Cardiac muscle cell (in vitro differentiated cells and primary cell): ENCODE measurements at regions not wholly inside any gene's neighbourhood (a gene's known extent, or its start where the extent isn't known, plus 50 kb on each side); places are given as distances from the start of the nearest gene placed in this dataset.

Source experiments
- DNase-seq, 2 donors: peaks; one replicate each; pipeline versions ENCODE4 v3.0.0 to v3.0.0-alpha.2; 2010 to 2017; ENCODE audit warnings: low read depth in 1 of 2, low spot score in 1 of 2
- H3K27ac ChIP-seq: fragments of 200-600 bp; sonication (generic); 2 replicates; pipeline ENCODE4 v1.5.1; 2016
- H3K27me3 ChIP-seq: fragments of 200-600 bp; sonication (generic); 2 replicates; pipeline ENCODE4 v1.6.0; 2016; ENCODE audit warnings: control low read depth
- H3K36me3 ChIP-seq: fragments of 200-600 bp; sonication (generic); 2 replicates; pipeline ENCODE4 v1.5.1; 2016; ENCODE audit warnings: control low read depth
- H3K4me1 ChIP-seq: fragments of 200-600 bp; sonication (generic); 2 replicates; pipeline ENCODE4 v1.8.1; 2017; ENCODE audit warnings: low read depth, mild to moderate bottlenecking, mixed run types
- H3K4me3 ChIP-seq: fragments of 200-600 bp; sonication (generic); 2 replicates; pipeline ENCODE4 v1.5.1; 2016; ENCODE audit warnings: mild to moderate bottlenecking
- H3K9me3 ChIP-seq: fragments of 200-600 bp; sonication (generic); 2 replicates; pipeline ENCODE4 v1.5.1; 2017; ENCODE audit warnings: low read depth, mild to moderate bottlenecking, control low read depth
- TF ChIP-seq, protein P1 (sequence below): IDR thresholded peaks from 2 replicates; pipeline ENCODE4 v1.5.1; 2012; ENCODE audit warnings: low read depth, mild to moderate bottlenecking, low read length

DNA sequence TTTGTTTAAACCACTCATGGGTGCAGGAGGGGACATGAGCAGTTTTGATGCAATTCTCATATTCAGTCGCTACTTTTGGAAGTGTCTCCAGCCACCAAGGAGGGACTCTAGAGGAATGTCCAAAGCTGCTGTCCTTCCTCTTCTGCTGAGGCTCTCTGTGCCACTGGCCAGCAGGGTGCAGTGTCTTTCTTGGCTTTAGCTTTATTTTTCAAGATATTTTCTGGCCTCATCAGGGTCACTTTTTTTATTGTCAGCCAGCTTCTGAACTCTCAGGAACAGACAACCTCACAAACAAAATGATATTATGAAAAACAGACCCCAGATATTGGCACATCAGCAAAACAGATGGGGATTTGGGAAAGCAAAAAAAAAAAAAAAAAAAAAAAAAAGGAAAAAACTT is 289.3 kb upstream of the ZSWIM2 start:
- H3K9me3 ChIP-seq: no peaks in the 10 kb centered on the region

DNA sequence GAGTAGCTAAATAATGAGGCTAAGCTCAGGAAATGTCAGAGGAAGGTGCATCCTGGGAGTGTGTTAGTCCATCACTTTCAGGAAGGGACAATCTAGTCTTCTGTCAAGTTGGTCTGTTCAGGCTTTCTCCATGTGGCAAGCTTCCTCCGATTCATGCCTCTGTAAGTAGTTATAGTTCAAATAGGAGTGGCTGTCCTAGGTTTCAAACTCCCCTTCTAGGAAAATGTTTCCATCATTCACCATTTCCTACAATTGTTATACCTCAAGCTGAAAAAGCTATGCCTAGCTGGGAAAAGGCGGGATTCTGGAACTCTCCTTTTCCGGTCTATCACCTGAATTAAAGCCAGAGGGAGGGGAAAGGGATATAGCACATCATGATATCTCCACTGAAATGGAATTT is 287.7 kb upstream of the ZSWIM2 start:
- no peak overlapping the region for H3K27ac ChIP-seq
- no peak overlapping the region for H3K4me3 ChIP-seq
- TF ChIP-seq, protein P1, sequence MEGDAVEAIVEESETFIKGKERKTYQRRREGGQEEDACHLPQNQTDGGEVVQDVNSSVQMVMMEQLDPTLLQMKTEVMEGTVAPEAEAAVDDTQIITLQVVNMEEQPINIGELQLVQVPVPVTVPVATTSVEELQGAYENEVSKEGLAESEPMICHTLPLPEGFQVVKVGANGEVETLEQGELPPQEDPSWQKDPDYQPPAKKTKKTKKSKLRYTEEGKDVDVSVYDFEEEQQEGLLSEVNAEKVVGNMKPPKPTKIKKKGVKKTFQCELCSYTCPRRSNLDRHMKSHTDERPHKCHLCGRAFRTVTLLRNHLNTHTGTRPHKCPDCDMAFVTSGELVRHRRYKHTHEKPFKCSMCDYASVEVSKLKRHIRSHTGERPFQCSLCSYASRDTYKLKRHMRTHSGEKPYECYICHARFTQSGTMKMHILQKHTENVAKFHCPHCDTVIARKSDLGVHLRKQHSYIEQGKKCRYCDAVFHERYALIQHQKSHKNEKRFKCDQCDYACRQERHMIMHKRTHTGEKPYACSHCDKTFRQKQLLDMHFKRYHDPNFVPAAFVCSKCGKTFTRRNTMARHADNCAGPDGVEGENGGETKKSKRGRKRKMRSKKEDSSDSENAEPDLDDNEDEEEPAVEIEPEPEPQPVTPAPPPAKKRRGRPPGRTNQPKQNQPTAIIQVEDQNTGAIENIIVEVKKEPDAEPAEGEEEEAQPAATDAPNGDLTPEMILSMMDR: no peak
- H3K4me1 ChIP-seq: no peaks in the 10 kb centered on the region
- H3K36me3 ChIP-seq: no peaks in the 10 kb centered on the region
- H3K27me3 ChIP-seq: no peaks in the 10 kb centered on the region
- H3K9me3 ChIP-seq: no peaks in the 10 kb centered on the region
- DNase-seq: peak in 1 of 2 donors; percentile 13

More for the DNA sequence above, 289.3 kb upstream of the ZSWIM2 start:
- DNase-seq: peak; percentile 41 to 68
- TF ChIP-seq, protein P1: peak; percentile 78
- Histone ChIP-seq H3K27ac (no peak overlapping the region), H3K36me3 (no peaks in the 10 kb centered on the region), H3K4me3 (no peak overlapping the region), H3K27me3 (no peaks in the 10 kb centered on the region), H3K4me1 (no peaks in the 10 kb centered on the region)

DNA sequence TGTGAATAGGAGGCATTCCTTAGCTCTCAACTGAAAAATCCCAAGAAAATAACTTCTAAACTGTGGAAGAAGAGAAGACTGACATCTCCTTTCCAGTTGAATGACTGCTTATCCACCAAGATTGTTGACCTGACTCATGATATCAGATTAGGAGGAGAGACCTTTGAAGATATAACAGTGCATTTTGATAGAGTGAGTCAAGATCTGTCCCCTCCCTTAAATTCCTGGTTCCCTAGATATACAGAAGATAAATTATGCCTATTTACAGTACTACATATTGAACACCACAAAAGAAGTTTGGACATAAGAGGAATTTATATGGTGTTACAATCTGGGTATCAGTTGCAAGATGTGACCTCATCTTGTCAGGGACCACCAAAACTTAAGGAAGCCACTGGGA is 285.3 kb upstream of the ZSWIM2 start:
- no peak for DNase-seq
- H3K27me3 ChIP-seq: no peaks in the 10 kb centered on the region
- H3K27ac ChIP-seq: no peak overlapping the region
- no peak overlapping the region for H3K4me3 ChIP-seq
- no peaks in the 10 kb centered on the region for H3K9me3 ChIP-seq
- H3K4me1 ChIP-seq: no peaks in the 10 kb centered on the region
- H3K36me3 ChIP-seq: no peaks in the 10 kb centered on the region
- TF ChIP-seq, protein P1: no peak

GRCh38 chr2:187129868-187130267 is 280.9 kb upstream of the ZSWIM2 start:
- DNase-seq: no peak
- no peaks in the 10 kb centered on the region for H3K36me3 ChIP-seq
- no peak overlapping the region for H3K27ac ChIP-seq
- no peaks in the 10 kb centered on the region for H3K4me1 ChIP-seq
- H3K27me3 ChIP-seq: no peaks in the 10 kb centered on the region
- no peak overlapping the region for H3K4me3 ChIP-seq
- H3K9me3 ChIP-seq: no peaks in the 10 kb centered on the region
- TF ChIP-seq, protein P1: no peak

DNA sequence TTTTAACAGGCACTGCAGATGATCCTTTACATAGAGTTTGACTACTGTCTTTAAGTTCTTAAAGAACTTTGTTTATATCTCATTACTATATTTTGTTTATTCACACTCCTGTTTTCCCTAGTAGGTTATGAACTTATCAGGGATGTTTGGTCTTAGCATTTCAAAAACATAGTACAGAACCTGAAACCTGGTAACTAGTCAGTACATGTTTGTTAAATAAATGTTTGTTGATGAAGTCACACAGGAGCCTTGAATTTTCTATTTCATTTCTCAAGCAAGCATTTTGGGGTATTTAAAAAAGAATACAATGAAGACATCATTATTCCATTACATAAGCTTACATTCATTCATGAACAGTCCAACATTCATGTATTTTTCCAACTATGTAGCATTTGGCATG is 280.3 kb upstream of the ZSWIM2 start:
- Histone ChIP-seq H3K27ac (no peak overlapping the region), H3K9me3 (no peaks in the 10 kb centered on the region), H3K36me3 (no peaks in the 10 kb centered on the region), H3K27me3 (no peaks in the 10 kb centered on the region), H3K4me3 (no peak overlapping the region), H3K4me1 (no peaks in the 10 kb centered on the region)
- DNase-seq: no peak
- TF ChIP-seq, protein P1: no peak
